ENCODE measurements at regions not wholly inside any gene's neighbourhood (a gene's known extent, or its start where the extent isn't known, plus 50 kb on each side); places are given as distances from the start of the nearest gene placed in this dataset.
"Not testable (repeated sequence)": the region's sequence is repeated elsewhere in the genome, so short reads cannot be mapped to it uniquely, and the experiment has no call there.

DNA sequence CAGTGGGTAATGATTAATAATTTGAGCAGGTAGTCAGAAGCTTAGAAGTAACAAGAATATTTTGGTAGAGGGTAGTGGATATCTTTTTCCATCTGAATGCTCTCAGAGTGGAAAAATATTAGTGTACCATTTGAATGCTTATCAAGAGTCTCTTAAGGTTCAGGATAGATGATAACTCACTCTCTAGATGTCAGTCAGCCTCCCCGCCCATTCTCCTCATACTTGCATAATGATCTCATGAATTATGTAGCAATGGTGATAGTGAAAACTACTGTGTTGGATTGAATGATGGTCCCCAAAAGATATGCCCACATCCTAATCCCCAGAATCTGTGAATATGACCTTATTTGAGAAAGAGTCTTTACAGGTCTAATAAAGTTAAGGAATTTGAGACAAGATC, 132.7 kb upstream of the KLF12 start:
- no peak for DNase-seq (ENCODE audit: low read depth)
- H3K4me3 ChIP-seq (ENCODE audit: low read length), result no peak overlapping the region
- TF ChIP-seq, protein P1, sequence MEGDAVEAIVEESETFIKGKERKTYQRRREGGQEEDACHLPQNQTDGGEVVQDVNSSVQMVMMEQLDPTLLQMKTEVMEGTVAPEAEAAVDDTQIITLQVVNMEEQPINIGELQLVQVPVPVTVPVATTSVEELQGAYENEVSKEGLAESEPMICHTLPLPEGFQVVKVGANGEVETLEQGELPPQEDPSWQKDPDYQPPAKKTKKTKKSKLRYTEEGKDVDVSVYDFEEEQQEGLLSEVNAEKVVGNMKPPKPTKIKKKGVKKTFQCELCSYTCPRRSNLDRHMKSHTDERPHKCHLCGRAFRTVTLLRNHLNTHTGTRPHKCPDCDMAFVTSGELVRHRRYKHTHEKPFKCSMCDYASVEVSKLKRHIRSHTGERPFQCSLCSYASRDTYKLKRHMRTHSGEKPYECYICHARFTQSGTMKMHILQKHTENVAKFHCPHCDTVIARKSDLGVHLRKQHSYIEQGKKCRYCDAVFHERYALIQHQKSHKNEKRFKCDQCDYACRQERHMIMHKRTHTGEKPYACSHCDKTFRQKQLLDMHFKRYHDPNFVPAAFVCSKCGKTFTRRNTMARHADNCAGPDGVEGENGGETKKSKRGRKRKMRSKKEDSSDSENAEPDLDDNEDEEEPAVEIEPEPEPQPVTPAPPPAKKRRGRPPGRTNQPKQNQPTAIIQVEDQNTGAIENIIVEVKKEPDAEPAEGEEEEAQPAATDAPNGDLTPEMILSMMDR (conservative IDR thresholded peaks at IDR 0.05; ENCODE audit: low read depth, low read length), result no peak

DNA sequence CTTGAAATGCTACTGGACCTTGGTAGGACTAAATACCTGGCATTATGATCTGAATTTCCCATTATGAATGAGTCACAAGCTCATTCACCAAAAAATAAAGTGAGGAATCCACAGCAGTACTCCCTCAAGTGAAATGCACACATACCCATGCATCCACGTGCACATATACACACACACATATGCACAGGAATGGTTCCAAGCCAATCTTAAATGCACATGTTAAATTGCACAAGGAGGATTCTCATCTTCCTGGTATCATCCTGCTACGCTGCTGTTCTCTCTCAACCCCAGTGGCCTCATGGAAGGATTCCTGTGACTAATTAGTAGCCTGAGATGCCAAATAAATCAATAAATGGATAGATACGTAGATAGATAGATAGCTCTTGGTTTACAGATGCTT, 132.1 kb upstream of the KLF12 start:
- DNase-seq (ENCODE audit: low read depth), result no peak
- TF ChIP-seq, protein P1 (conservative IDR thresholded peaks at IDR 0.05; ENCODE audit: low read depth, low read length), result no peak
- no peak overlapping the region for H3K4me3 ChIP-seq (ENCODE audit: low read length)

GRCh38 chr13:74264333-74264732, 130.1 kb upstream of the KLF12 start:
- TF ChIP-seq, protein P1 (conservative IDR thresholded peaks at IDR 0.05; ENCODE audit: low read depth, low read length), result no peak
- DNase-seq (ENCODE audit: low read depth), result no peak
- no peak overlapping the region for H3K4me3 ChIP-seq (ENCODE audit: low read length)

GRCh38 chr13:74260420-74260819, 126.2 kb upstream of the KLF12 start:
- not testable (repeated sequence) for H3K4me3 ChIP-seq (ENCODE audit: low read length); DNase-seq (ENCODE audit: low read depth)

DNA sequence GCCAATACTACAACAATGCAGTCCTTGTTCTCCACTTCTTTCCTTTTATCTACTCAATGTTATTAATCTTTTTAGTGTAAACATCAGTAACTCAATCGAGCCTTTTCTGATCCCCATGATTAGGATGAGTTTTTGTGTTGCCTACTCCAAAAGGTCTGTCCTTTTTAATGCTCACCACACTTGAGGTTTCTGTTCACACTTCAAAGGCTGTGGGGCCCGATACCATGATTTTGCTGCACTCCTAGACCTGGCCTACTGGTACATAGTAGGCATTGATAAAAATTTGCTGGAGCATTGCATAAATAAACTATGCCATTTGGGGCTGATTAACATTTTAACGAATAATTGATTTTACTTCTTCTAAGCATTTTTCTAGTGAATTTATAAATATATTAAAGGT, 125.4 kb upstream of the KLF12 start:
- TF ChIP-seq, protein P1 (conservative IDR thresholded peaks at IDR 0.05; ENCODE audit: low read depth, low read length), result no peak
- no peak for DNase-seq (ENCODE audit: low read depth)
- no peak overlapping the region for H3K4me3 ChIP-seq (ENCODE audit: low read length)

GRCh38 chr13:74258961-74259360, 124.8 kb upstream of the KLF12 start:
- TF ChIP-seq, protein P1 (conservative IDR thresholded peaks at IDR 0.05; ENCODE audit: low read depth, low read length), result no peak
- H3K4me3 ChIP-seq (ENCODE audit: low read length), result no peak overlapping the region
- no peak for DNase-seq (ENCODE audit: low read depth)

- TF ChIP-seq, protein P1 (conservative IDR thresholded peaks at IDR 0.05; ENCODE audit: low read depth, low read length), result no peak
- H3K4me3 ChIP-seq (ENCODE audit: low read length), result no peak overlapping the region
- DNase-seq (ENCODE audit: low read depth), result no peak
Observed at GRCh38 chr13:74256969-74257368, 122.8 kb upstream of the KLF12 start.

GRCh38 chr13:74253161-74253560, 119.0 kb upstream of the KLF12 start:
- no peak overlapping the region for H3K4me3 ChIP-seq (ENCODE audit: low read length)
- TF ChIP-seq, protein P1 (conservative IDR thresholded peaks at IDR 0.05; ENCODE audit: low read depth, low read length), result no peak
- DNase-seq (ENCODE audit: low read depth), result no peak

All from retinal pigment epithelial cell (primary cell).